Loucy (cell line): ENCODE measurements at regions not wholly inside any gene's neighbourhood (a gene's known extent, or its start where the extent isn't known, plus 50 kb on each side); places are given as distances from the start of the nearest gene placed in this dataset.

ENCODE experiments used
- EZH2phosphoT487 ChIP-seq: fragments of 200-600 bp; IDR thresholded peaks from 2 replicates; pipeline ENCODE4 v1.6.1; 2018; ENCODE audit warnings: antibody characterized with exemption, mild to moderate bottlenecking, moderate library complexity, borderline replicate concordance
- TF ChIP-seq, protein P1 (sequence below): fragments of 200-600 bp; sonication (generic); conservative IDR thresholded peaks from 2 replicates; pipeline ENCODE4 v1.5.1; 2014; ENCODE audit warnings: mild to moderate bottlenecking, antibody characterized with exemption, low read length

DNA sequence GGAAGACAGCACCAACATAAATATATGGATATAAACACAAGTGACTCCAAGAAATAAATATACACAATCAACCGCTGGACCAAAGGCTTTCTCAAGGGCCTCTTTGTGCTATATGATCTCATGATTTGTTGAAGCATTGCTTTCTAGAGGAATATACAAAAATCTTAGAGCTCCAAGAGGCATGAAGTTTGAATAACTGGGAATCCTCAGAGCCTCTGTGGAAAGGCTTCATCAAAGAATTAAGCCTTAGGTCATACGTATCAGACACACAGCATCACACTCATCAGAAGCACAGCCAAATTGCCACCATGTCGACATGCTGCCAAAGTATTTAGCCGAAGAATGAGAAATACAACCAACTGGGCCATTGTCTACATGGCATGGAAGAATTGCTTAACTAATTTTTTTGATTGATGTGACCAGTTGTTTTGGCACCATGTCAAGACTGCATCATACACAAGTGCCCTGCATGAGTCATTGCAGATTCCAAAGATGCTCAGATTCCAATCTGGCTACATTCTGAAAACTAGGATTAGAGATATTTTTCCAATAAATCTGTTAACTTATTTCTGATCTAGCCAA lies 860.6 kb upstream of the ZEB2 start:
- TF ChIP-seq, protein P1, sequence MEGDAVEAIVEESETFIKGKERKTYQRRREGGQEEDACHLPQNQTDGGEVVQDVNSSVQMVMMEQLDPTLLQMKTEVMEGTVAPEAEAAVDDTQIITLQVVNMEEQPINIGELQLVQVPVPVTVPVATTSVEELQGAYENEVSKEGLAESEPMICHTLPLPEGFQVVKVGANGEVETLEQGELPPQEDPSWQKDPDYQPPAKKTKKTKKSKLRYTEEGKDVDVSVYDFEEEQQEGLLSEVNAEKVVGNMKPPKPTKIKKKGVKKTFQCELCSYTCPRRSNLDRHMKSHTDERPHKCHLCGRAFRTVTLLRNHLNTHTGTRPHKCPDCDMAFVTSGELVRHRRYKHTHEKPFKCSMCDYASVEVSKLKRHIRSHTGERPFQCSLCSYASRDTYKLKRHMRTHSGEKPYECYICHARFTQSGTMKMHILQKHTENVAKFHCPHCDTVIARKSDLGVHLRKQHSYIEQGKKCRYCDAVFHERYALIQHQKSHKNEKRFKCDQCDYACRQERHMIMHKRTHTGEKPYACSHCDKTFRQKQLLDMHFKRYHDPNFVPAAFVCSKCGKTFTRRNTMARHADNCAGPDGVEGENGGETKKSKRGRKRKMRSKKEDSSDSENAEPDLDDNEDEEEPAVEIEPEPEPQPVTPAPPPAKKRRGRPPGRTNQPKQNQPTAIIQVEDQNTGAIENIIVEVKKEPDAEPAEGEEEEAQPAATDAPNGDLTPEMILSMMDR: no peak
- no peak for TF ChIP-seq EZH2phosphoT487
